ENCODE measurements at regions not wholly inside any gene's neighbourhood (a gene's known extent, or its start where the extent isn't known, plus 50 kb on each side); places are given as distances from the start of the nearest gene placed in this dataset.
"Not testable (repeated sequence)": the region's sequence is repeated elsewhere in the genome, so short reads cannot be mapped to it uniquely, and the experiment has no call there.

- TF ChIP-seq CTCF, POLR2A (IDR thresholded peaks at IDR 0.05): not testable (repeated sequence)
Measured at GRCh38 chr12:34262140-34262539, 239.8 kb downstream of the ALG10 start.

All from vagina (tissue), 2 donors.